ENCODE measurements at regions not wholly inside any gene's neighbourhood (a gene's known extent, or its start where the extent isn't known, plus 50 kb on each side); places are given as distances from the start of the nearest gene placed in this dataset.
"Not testable (repeated sequence)": the region's sequence is repeated elsewhere in the genome, so short reads cannot be mapped to it uniquely, and the experiment has no call there.

- DNase-seq (ENCODE audit: low spot score): no peak
These were observed 187.1 kb upstream of the MAN1A1 start for GRCh38 chr6:119536666-119537065.

- no peak for DNase-seq (ENCODE audit: low spot score)
These were observed 185.8 kb upstream of the MAN1A1 start for GRCh38 chr6:119535332-119535731.

GRCh38 chr6:119533603-119534279 is 184.2 kb upstream of the MAN1A1 start:
- DNase-seq (ENCODE audit: low spot score): peak; percentile 25

GRCh38 chr6:119527231-119527578 is 177.6 kb upstream of the MAN1A1 start:
- no peak for DNase-seq (ENCODE audit: low spot score)

GRCh38 chr6:119526561-119527230 is 177.1 kb upstream of the MAN1A1 start:
- DNase-seq (ENCODE audit: low spot score): no peak

- DNase-seq (ENCODE audit: low spot score): no peak
These were observed 174.8 kb upstream of the MAN1A1 start for GRCh38 chr6:119524410-119524809.

- DNase-seq (ENCODE audit: low spot score): no peak
These were observed 174.0 kb upstream of the MAN1A1 start for GRCh38 chr6:119523556-119523955.

GRCh38 chr6:119521251-119521650 is 171.7 kb upstream of the MAN1A1 start:
- DNase-seq (ENCODE audit: low spot score): no peak

GRCh38 chr6:119517428-119517827 is 167.9 kb upstream of the MAN1A1 start:
- DNase-seq (ENCODE audit: low spot score): no peak

GRCh38 chr6:119514345-119514744 is 164.8 kb upstream of the MAN1A1 start:
- no peak for DNase-seq (ENCODE audit: low spot score)

- DNase-seq (ENCODE audit: low spot score): no peak
These were observed 161.5 kb upstream of the MAN1A1 start for GRCh38 chr6:119511024-119511423.

GRCh38 chr6:119510246-119510645 is 160.7 kb upstream of the MAN1A1 start:
- no peak for DNase-seq (ENCODE audit: low spot score)

GRCh38 chr6:119506631-119507174 is 157.1 kb upstream of the MAN1A1 start:
- no peak for DNase-seq (ENCODE audit: low spot score)

GRCh38 chr6:119501798-119502483 is 152.4 kb upstream of the MAN1A1 start:
- DNase-seq (ENCODE audit: low spot score): no peak

GRCh38 chr6:119499797-119500196 is 150.2 kb upstream of the MAN1A1 start:
- DNase-seq (ENCODE audit: low spot score): no peak

- DNase-seq (ENCODE audit: low spot score): no peak
These were observed 148.6 kb upstream of the MAN1A1 start for GRCh38 chr6:119497988-119498727.

- DNase-seq (ENCODE audit: low spot score): no peak
These were observed 145.7 kb upstream of the MAN1A1 start for GRCh38 chr6:119495230-119495683.

GRCh38 chr6:119493980-119494379 is 144.4 kb upstream of the MAN1A1 start:
- DNase-seq (ENCODE audit: low spot score): no peak

- not testable (repeated sequence) for DNase-seq (ENCODE audit: low spot score)
These were observed 141.6 kb upstream of the MAN1A1 start for GRCh38 chr6:119491112-119491511.

- not testable (repeated sequence) for DNase-seq (ENCODE audit: low spot score)
These were observed 140.5 kb upstream of the MAN1A1 start for GRCh38 chr6:119490050-119490449.

GRCh38 chr6:119484598-119484997 is 135.0 kb upstream of the MAN1A1 start:
- DNase-seq (ENCODE audit: low spot score): no peak

GRCh38 chr6:119483908-119484307 is 134.3 kb upstream of the MAN1A1 start:
- DNase-seq (ENCODE audit: low spot score): no peak

Measured in germinal center (tissue), 1 donor.